GM10248 (cell line): ENCODE measurements at regions not wholly inside any gene's neighbourhood (a gene's known extent, or its start where the extent isn't known, plus 50 kb on each side); places are given as distances from the start of the nearest gene placed in this dataset.

ENCODE experiments used
- CTCF ChIA-PET: fragments of 300-600 bp; sonication (Branson Sonifier 250); formaldehyde crosslinking; extraction: SDS; loops from one replicate; lab custom pipeline; 2021; ENCODE audit warnings: antibody characterized with exemption; lab: Yijun Ruan, JAX
- POLR2A ChIA-PET: fragments of 350-650 bp; sonication (Branson Sonifier 250); formaldehyde crosslinking; extraction: SDS; loops from one replicate; lab custom pipeline; 2020; ENCODE audit warnings: antibody characterized with exemption; lab: Yijun Ruan, JAX
- DNase-seq: peaks from one replicate; pipeline ENCODE4 v3.0.0; 2012; ENCODE audit errors: extremely low spot score
- TF ChIP-seq, protein P1 (sequence below): IDR thresholded peaks from 2 replicates; pipeline ENCODE4 v1.5.1; 2012; ENCODE audit warnings: mild to moderate bottlenecking, low read depth; ENCODE audit errors: extremely low read depth, missing control alignments, control extremely low read depth

GRCh38 chr2:167686691-167687090, 560.7 kb downstream of the STK39 start:
- POLR2A ChIA-PET: no interaction called here

DNA sequence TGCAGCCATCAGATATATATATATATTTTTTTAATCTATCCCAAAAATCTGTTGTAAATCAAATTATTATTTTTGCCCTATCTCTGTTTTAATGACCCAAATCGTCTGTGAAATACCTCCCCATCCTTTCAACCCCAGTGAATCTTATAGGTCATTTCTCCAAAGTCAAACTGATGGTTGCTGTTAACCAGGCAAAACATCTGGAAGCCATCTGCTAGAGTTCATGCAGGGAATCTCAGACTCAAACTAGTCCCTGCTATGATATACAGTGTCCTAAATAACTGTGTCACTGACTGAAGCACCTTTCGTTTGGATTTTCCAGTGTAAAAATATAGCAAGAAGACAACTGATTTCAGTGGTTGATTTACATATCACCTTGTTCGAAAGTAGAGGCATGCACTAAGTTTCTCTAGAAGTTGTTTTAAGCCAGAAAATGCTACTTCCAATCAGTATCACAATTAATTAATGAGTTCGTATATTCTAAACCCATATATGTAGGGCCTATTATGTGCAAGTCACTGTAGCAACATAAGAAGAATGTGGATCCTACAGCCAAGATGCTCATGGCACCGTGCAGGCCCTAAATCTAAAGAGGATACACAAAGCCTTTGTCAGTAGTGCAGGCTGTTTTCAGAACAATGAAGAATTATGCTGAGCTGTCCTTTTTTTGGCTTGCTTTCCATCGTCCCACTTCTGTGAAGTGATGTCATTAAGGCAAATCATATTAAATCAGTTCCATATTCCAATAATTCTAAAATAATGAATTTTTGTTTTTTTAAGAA, 566.0 kb downstream of the STK39 start:
- no peak for DNase-seq
- POLR2A ChIA-PET: no interaction called here
- CTCF ChIA-PET: interaction anchor here (0.8 to 1.2 kb wide), 2 partner anchors 11 to 20 kb away, joined by 3 read pairs; no protein-coding TSS in a partner anchor
- TF ChIP-seq, protein P1, sequence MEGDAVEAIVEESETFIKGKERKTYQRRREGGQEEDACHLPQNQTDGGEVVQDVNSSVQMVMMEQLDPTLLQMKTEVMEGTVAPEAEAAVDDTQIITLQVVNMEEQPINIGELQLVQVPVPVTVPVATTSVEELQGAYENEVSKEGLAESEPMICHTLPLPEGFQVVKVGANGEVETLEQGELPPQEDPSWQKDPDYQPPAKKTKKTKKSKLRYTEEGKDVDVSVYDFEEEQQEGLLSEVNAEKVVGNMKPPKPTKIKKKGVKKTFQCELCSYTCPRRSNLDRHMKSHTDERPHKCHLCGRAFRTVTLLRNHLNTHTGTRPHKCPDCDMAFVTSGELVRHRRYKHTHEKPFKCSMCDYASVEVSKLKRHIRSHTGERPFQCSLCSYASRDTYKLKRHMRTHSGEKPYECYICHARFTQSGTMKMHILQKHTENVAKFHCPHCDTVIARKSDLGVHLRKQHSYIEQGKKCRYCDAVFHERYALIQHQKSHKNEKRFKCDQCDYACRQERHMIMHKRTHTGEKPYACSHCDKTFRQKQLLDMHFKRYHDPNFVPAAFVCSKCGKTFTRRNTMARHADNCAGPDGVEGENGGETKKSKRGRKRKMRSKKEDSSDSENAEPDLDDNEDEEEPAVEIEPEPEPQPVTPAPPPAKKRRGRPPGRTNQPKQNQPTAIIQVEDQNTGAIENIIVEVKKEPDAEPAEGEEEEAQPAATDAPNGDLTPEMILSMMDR: no peak

More at GRCh38 chr2:167686691-167687090, 560.7 kb downstream of the STK39 start:
- TF ChIP-seq, protein P1: no peak
- CTCF ChIA-PET: interaction anchor here (1.0 kb wide), 1 partner anchor 18 kb away, joined by 3 read pairs; no protein-coding TSS in a partner anchor
- DNase-seq: no peak

DNA sequence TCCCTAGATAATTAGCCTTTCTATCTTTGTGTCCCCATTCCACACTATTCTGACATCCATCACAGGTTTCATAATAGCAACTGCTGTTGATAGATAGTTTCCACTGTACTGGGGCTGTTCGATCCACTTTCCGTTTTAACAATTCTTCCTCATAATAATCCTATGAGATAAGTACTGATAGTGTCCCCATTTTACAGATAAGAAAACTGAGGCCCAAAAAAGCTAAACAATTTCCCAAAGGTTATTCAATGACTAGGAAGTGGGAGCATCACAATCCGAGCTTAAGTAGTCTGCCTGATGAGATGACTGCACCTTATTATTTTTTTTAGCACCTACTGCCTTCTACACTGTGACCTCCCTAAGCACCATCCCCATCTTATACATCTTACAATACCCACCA, 569.2 kb downstream of the STK39 start:
- CTCF ChIA-PET: no interaction called here
- POLR2A ChIA-PET: no interaction called here
- TF ChIP-seq, protein P1: no peak
- DNase-seq: no peak

DNA sequence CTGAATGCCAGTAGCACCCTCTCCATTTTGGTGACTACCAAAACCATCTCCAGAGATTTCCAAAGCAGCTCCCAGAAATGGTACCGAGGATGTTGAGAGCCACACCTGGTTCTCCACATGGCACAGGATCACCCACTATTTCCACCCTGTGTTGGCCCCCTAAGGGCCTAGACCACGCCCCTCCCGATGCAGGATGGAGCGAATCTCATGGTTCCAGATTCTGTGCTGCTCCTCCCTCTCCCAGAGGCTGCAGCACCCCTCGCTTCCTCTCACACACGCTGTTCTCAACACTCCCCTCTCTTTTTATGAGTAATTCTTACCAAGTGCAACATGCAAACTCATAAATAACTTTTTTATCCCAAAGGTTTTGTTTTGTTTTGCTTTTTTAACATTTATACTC, 571.5 kb downstream of the STK39 start:
- TF ChIP-seq, protein P1: no peak
- DNase-seq: no peak
- POLR2A ChIA-PET: no interaction called here
- CTCF ChIA-PET: no interaction called here

GRCh38 chr2:167670588-167670987, 576.8 kb downstream of the STK39 start:
- ChIA-PET POLR2A (no interaction called here), CTCF (interaction anchor here (0.9 to 1.0 kb wide), 2 partner anchors 11 to 448 kb away, joined by 3 read pairs; no protein-coding TSS in a partner anchor)
- TF ChIP-seq, protein P1: no peak
- no peak for DNase-seq

DNA sequence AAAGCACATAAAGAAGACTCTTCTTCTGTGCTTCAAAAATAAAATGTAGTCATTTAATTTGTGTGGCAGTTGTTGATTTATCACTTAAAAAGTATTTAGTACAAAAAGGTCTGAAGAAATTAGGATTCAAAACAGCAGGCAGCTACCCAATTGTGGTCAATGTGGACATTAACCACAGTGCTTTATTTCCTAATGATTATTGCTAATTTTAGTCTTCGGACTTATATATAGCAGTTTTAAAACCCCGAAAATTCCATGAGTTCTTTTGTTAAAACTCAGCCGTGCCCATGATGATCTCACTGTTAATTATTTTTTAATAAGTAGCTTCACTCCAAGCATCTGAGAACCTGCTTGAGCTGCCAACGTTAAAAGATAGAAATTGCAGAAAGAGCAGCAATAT, 594.3 kb downstream of the STK39 start:
- DNase-seq: no peak
- TF ChIP-seq, protein P1: no peak
- POLR2A ChIA-PET: no interaction called here
- CTCF ChIA-PET: no interaction called here
